Transverse colon (tissue), 4 donors: ENCODE measurements at regions not wholly inside any gene's neighbourhood (a gene's known extent, or its start where the extent isn't known, plus 50 kb on each side); places are given as distances from the start of the nearest gene placed in this dataset.

ENCODE experiments used
- DNase-seq: peaks from one replicate; pipeline ENCODE4 v3.0.0-alpha.2; 2019
- H3K27ac ChIP-seq, 4 donors: fragments of 200-600 bp; sonication (generic); 2 replicates each; pipeline ENCODE4 v1.5.1; 2016 to 2018; ENCODE audit warnings: inconsistent platforms in 4 of 4
- H3K27me3 ChIP-seq: fragments of 200-600 bp; sonication (generic); 2 replicates; pipeline ENCODE4 v1.5.1; 2017; ENCODE audit warnings: inconsistent platforms
- H3K36me3 ChIP-seq, 4 donors: fragments of 200-600 bp; sonication (generic); 2 replicates each; pipeline ENCODE4 v1.5.1; 2017 to 2019; ENCODE audit warnings: inconsistent platforms in 4 of 4
- H3K4me1 ChIP-seq, 4 donors: fragments of 200-600 bp; sonication (generic); 2 replicates each; pipeline ENCODE4 v1.5.1; 2017 to 2020; ENCODE audit warnings: inconsistent platforms in 4 of 4
- H3K4me3 ChIP-seq, 4 donors: fragments of 200-600 bp; sonication (generic); 1 replicate in 1 of 4; 2 replicates in 3 of 4; pipeline versions ENCODE4 v1.5.1 to v1.6.1; 2017 to 2019; ENCODE audit warnings: inconsistent platforms in 4 of 4
- H3K9me3 ChIP-seq, 2 donors: fragments of 200-600 bp; sonication (generic); 2 replicates each; pipeline ENCODE4 v1.5.1; 2017 to 2019; ENCODE audit warnings: inconsistent platforms in 2 of 2
- CTCF ChIP-seq, 5 experiments: fragments of 200-600 bp in 3 of 5; fragments of 450-650 bp in 2 of 5; sonication (generic) in 3 of 5; IDR thresholded peaks; 1 replicate in 2 of 5; 2 replicates in 3 of 5; pipeline ENCODE4 v1.5.1; 2016 to 2017; ENCODE audit warnings: antibody characterized with exemption in 5 of 5, inconsistent platforms in 3 of 5, mild to moderate bottlenecking in 2 of 5, moderate library complexity in 1 of 5
- EP300 ChIP-seq: sonication (generic); formaldehyde crosslinking; IDR thresholded peaks from one replicate; pipeline ENCODE4 v1.6.1; 2017; ENCODE audit warnings: antibody characterized with exemption, low read depth
- POLR2A ChIP-seq: fragments of 450-650 bp; IDR thresholded peaks from one replicate; pipeline ENCODE4 v1.6.1; 2016; ENCODE audit warnings: antibody characterized with exemption, mild to moderate bottlenecking, moderate library complexity
- POLR2AphosphoS5 ChIP-seq, 3 donors: sonication (generic); formaldehyde crosslinking; IDR thresholded peaks; one replicate each; pipeline ENCODE4 v1.6.1; 2016; ENCODE audit warnings: antibody characterized with exemption in 3 of 3
- WGBS, 2 donors: methylation state at CpG; one replicate each; pipeline ENCODE4 v1.1.5; 2018; ENCODE audit warnings: low coverage in 1 of 2; 5-methylcytosine and 5-hydroxymethylcytosine counted together
- in situ Hi-C, 4 donors: fragments of 200-750 bp; cut with MboI; loops; one replicate each; pipeline versions ENCODE4 v1.15.0 to v1.15.1; 2017; ENCODE audit warnings: low sequenced_read_pairs in 3 of 4, low pct_ligation_motif_present in 1 of 4, low pct_unique_long_range_greater_than_20kb in 1 of 4
- intact Hi-C: fragments of 100-400 bp; cut with DNase I; formaldehyde crosslinking; loops from one replicate; pipeline ENCODE4 v1.15.1; 2023; ENCODE audit warnings: low total_unique reads

DNA sequence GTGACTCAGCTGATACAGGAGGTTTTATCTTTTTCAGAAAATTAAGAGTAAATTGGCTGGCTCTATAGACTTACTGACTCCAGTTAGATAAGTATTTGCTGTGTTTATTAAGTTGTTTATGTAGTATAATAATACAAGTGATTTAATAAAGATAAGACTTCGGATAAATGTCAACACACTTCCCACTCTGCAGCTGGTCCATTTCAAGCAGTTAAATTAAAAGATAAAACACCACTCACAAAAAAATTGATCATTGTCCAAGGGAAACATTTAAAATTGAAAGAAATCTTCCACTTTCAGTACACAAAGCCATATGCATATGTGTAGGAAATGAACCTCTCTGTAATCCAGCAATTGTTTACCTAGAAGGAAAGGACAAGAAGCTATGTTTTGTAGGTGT is 106.1 kb upstream of the SP8 start:
- Histone ChIP-seq H3K4me3 (no peak overlapping the region), H3K27ac (no peak overlapping the region), H3K27me3 (no peaks in the 10 kb centered on the region), H3K9me3 (peaks cover 0 to under 1% of the 10 kb centered on the region in 2 donors), H3K4me1 (no peaks in the 10 kb centered on the region), H3K36me3 (no peaks in the 10 kb centered on the region)
- in situ Hi-C loops (no loop called here), intact Hi-C loops (no loop called here)
- no peak for DNase-seq
- 0 to 31% methylated on average over 1 of the region's 1 CpG for WGBS, 2 donors
- TF ChIP-seq POLR2A (no peak), CTCF (IDR thresholded peaks at IDR 0.05) (no peak), POLR2AphosphoS5 (IDR thresholded peaks at IDR 0.05) (no peak), EP300 (no peak)

GRCh38 chr7:20894806-20895205 is 108.1 kb upstream of the SP8 start:
- Histone ChIP-seq H3K27me3 (no peaks in the 10 kb centered on the region), H3K27ac (no peak overlapping the region), H3K9me3 (no peaks in the 10 kb centered on the region), H3K4me1 (no peaks in the 10 kb centered on the region), H3K4me3 (no peak overlapping the region), H3K36me3 (no peaks in the 10 kb centered on the region)
- no peak for DNase-seq
- in situ Hi-C loops = no loop called here
- TF ChIP-seq POLR2A (no peak), POLR2AphosphoS5 (IDR thresholded peaks at IDR 0.05) (no peak), CTCF (IDR thresholded peaks at IDR 0.05) (no peak), EP300 (no peak)
- intact Hi-C loops = no loop called here

GRCh38 chr7:20895563-20895962 is 108.9 kb upstream of the SP8 start:
- no peaks in the 10 kb centered on the region for H3K9me3 ChIP-seq
- DNase-seq = no peak
- in situ Hi-C loops (no loop called here), intact Hi-C loops (no loop called here)
- TF ChIP-seq CTCF (IDR thresholded peaks at IDR 0.05) (no peak), POLR2AphosphoS5 (IDR thresholded peaks at IDR 0.05) (no peak), EP300 (no peak), POLR2A (no peak)
- H3K27ac ChIP-seq = no peak overlapping the region
- H3K4me3 ChIP-seq = no peak overlapping the region
- H3K27me3 ChIP-seq = no peaks in the 10 kb centered on the region
- no peaks in the 10 kb centered on the region for H3K4me1 ChIP-seq
- no peaks in the 10 kb centered on the region for H3K36me3 ChIP-seq
- WGBS, 2 donors = 51 to 67% methylated on average over 4 to 5 of the region's 5 CpGs

DNA sequence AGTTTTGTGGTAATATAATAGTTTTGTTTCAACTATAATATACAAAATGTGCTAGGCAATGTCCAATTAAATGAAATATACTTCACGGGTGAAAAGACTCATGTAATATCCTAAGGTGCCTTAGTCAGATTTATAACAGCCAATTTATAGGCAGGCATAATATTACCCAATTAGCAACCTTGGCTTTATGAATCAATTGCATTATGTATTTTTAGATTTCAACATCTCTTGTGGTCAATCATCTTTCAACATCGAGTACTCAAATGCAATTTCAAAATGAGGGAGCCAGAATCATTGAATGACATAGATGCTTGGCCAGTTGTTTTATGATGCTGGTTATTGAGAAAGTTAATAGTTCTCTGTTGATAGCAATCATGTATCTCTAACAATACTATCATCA is 110.3 kb upstream of the SP8 start:
- Histone ChIP-seq H3K9me3 (no peaks in the 10 kb centered on the region), H3K27me3 (no peaks in the 10 kb centered on the region), H3K4me3 (no peak overlapping the region), H3K4me1 (no peaks in the 10 kb centered on the region), H3K27ac (no peak overlapping the region), H3K36me3 (no peaks in the 10 kb centered on the region)
- no peak for TF ChIP-seq EP300
- TF ChIP-seq POLR2A = no peak
- no peak for TF ChIP-seq POLR2AphosphoS5 (IDR thresholded peaks at IDR 0.05)
- no peak for TF ChIP-seq CTCF (IDR thresholded peaks at IDR 0.05)
- DNase-seq = no peak
- in situ Hi-C loops = no loop called here
- WGBS, 2 donors = 77 to 89% methylated on average over 2 of the region's 2 CpGs
- intact Hi-C loops = no loop called here
